WTC11 (cell line): ENCODE measurements at regions not wholly inside any gene's neighbourhood (a gene's known extent, or its start where the extent isn't known, plus 50 kb on each side); places are given as distances from the start of the nearest gene placed in this dataset.

Experiments used
- ATAC-seq: fragments of 200-7000 bp; cut with Tn5 transposase; 2 replicates; pipeline ENCODE4 v1.10.0; 2021; ENCODE audit warnings: mild to moderate bottlenecking, moderate library complexity
- CTCF ChIA-PET: fragments of 300-600 bp; sonication (Branson Sonifier 250); formaldehyde crosslinking; loops from one replicate; lab custom pipeline; 2021; ENCODE audit warnings: antibody characterized with exemption; lab: Charles Lee
- POLR2A ChIA-PET: fragments of 350-600 bp; sonication (Branson Sonifier 250); formaldehyde crosslinking; loops from one replicate; lab custom pipeline; 2021; ENCODE audit warnings: antibody characterized with exemption; lab: Charles Lee
- DNase-seq: peaks from one replicate; pipeline ENCODE4 v3.0.0; 2021; ENCODE audit warnings: low spot score
- H3K27ac Mint-ChIP-seq: 2 replicates; pipeline ENCODE4 v1.8.0; 2021; ENCODE audit warnings: mixed read lengths
- H3K27me3 Mint-ChIP-seq: 2 replicates; pipeline ENCODE4 v1.8.0; 2021; ENCODE audit warnings: low read depth, mild to moderate bottlenecking, moderate library complexity, mixed read lengths
- H3K36me3 Mint-ChIP-seq: 2 replicates; pipeline ENCODE4 v1.8.0; 2021; ENCODE audit warnings: mixed read lengths
- H3K4me1 Mint-ChIP-seq: 2 replicates; pipeline ENCODE4 v1.8.0; 2022; ENCODE audit warnings: mixed read lengths
- H3K4me3 Mint-ChIP-seq: 2 replicates; pipeline ENCODE4 v1.8.0; 2021; ENCODE audit warnings: mild to moderate bottlenecking, moderate library complexity, mixed read lengths
- H3K9me3 Mint-ChIP-seq: 2 replicates; pipeline ENCODE4 v1.8.0; 2021; ENCODE audit warnings: mixed read lengths
- ATF3 ChIP-seq: sonication (generic); formaldehyde crosslinking; conservative IDR thresholded peaks from 2 replicates; pipeline ENCODE4 v1.8.1; 2022; ENCODE audit warnings: mild to moderate bottlenecking, missing genetic modification reagents
- ERG ChIP-seq: fragments of 250-450 bp; sonication (Bioruptor Pico); IDR thresholded peaks from 2 replicates; pipeline ENCODE4 v1.8.0; 2021; ENCODE audit warnings: mild to moderate bottlenecking
- ESRRA ChIP-seq: sonication (generic); formaldehyde crosslinking; IDR thresholded peaks from 2 replicates; pipeline ENCODE4 v1.8.1; 2022; ENCODE audit warnings: mild to moderate bottlenecking, missing genetic modification reagents, borderline replicate concordance
- FOXP4 ChIP-seq: sonication (generic); formaldehyde crosslinking; IDR thresholded peaks from 2 replicates; pipeline ENCODE4 v1.8.0; 2022; ENCODE audit warnings: mild to moderate bottlenecking, missing genetic modification reagents
- GABPB1 ChIP-seq: sonication (generic); formaldehyde crosslinking; IDR thresholded peaks from 2 replicates; pipeline ENCODE4 v1.8.1; 2023; ENCODE audit warnings: mild to moderate bottlenecking, missing genetic modification reagents
- GRHL2 ChIP-seq: fragments of 250-450 bp; sonication (Bioruptor Pico); IDR thresholded peaks from 2 replicates; pipeline ENCODE4 v1.8.0; 2022; ENCODE audit warnings: mild to moderate bottlenecking, moderate library complexity; ENCODE audit not compliant: insufficient replicate concordance, severe bottlenecking
- HMGA2 ChIP-seq: fragments of 250-450 bp; sonication (Bioruptor Pico); IDR thresholded peaks from 2 replicates; pipeline ENCODE4 v1.4.0; 2021; ENCODE audit warnings: mild to moderate bottlenecking, moderate library complexity
- JAZF1 ChIP-seq: fragments of 250-450 bp; sonication (Bioruptor Pico); IDR thresholded peaks from 2 replicates; pipeline ENCODE4 v1.9.0; 2021; ENCODE audit warnings: moderate library complexity, mild to moderate bottlenecking, inconsistent platforms
- MXD4 ChIP-seq: fragments of 250-450 bp; sonication (Bioruptor Pico); IDR thresholded peaks from 2 replicates; pipeline ENCODE4 v1.8.0; 2021; ENCODE audit warnings: mild to moderate bottlenecking, moderate library complexity, borderline replicate concordance
- NR2C2 ChIP-seq: sonication (generic); formaldehyde crosslinking; IDR thresholded peaks from 2 replicates; pipeline ENCODE4 v1.8.0; 2022; ENCODE audit warnings: mild to moderate bottlenecking, missing genetic modification reagents
- OVOL2 ChIP-seq: fragments of 250-450 bp; sonication (Bioruptor Pico); IDR thresholded peaks from 2 replicates; pipeline ENCODE4 v1.9.0; 2021; ENCODE audit warnings: mild to moderate bottlenecking, borderline replicate concordance
- TEAD1 ChIP-seq: sonication (generic); formaldehyde crosslinking; IDR thresholded peaks from 2 replicates; pipeline ENCODE4 v1.8.0; 2022; ENCODE audit warnings: mild to moderate bottlenecking, missing genetic modification reagents
- ZNF263 ChIP-seq: sonication (generic); formaldehyde crosslinking; IDR thresholded peaks from 2 replicates; pipeline ENCODE4 v1.8.1; 2022; ENCODE audit warnings: low read depth, mild to moderate bottlenecking, moderate library complexity, missing genetic modification reagents
- ZNF416 ChIP-seq: fragments of 250-450 bp; sonication (Bioruptor Pico); IDR thresholded peaks from 2 replicates; pipeline ENCODE4 v1.9.0; 2021; ENCODE audit warnings: mild to moderate bottlenecking, inconsistent platforms
- ZNF532 ChIP-seq: fragments of 250-450 bp; sonication (Bioruptor Pico); IDR thresholded peaks from 2 replicates; pipeline ENCODE4 v1.9.0; 2021; ENCODE audit warnings: mild to moderate bottlenecking, borderline replicate concordance
- ZNF671 ChIP-seq: fragments of 250-450 bp; sonication (Bioruptor Pico); IDR thresholded peaks from 2 replicates; pipeline ENCODE4 v1.8.0; 2021; ENCODE audit warnings: mild to moderate bottlenecking
- TF ChIP-seq, protein P1 (sequence below): sonication (generic); formaldehyde crosslinking; IDR thresholded peaks from 2 replicates; pipeline ENCODE4 v1.8.1; 2022; ENCODE audit warnings: missing genetic modification reagents, borderline replicate concordance
- TF ChIP-seq, protein P2 (sequence below): sonication (generic); formaldehyde crosslinking; IDR thresholded peaks from 2 replicates; pipeline ENCODE4 v1.8.1; 2023; ENCODE audit warnings: mild to moderate bottlenecking, missing genetic modification reagents

DNA sequence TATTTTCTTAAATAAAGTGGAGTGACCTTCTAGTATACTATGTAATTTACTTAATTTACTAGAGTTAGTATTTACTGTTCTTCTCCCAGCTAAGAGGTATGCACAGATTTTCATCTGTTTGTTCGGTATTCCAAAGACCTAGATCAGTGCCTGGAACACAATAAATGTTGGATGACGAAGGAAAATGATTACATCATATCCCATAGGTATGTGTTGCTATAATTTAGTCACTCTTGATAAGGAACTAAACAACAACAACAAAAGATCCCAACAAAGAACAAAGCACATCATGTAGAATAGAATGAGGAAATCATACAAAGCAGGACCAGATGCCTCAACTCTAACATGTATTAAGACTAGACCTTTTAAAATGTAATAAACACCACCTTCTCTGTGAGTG lies 89.6 kb upstream of the ADGRF1 start (continued):
- TF ChIP-seq, protein P1, sequence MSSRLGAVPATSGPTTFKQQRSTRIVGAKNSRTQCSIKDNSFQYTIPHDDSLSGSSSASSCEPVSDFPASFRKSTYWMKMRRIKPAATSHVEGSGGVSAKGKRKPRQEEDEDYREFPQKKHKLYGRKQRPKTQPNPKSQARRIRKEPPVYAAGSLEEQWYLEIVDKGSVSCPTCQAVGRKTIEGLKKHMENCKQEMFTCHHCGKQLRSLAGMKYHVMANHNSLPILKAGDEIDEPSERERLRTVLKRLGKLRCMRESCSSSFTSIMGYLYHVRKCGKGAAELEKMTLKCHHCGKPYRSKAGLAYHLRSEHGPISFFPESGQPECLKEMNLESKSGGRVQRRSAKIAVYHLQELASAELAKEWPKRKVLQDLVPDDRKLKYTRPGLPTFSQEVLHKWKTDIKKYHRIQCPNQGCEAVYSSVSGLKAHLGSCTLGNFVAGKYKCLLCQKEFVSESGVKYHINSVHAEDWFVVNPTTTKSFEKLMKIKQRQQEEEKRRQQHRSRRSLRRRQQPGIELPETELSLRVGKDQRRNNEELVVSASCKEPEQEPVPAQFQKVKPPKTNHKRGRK (CRISPR knock-in tag): no peak
- no peak for TF ChIP-seq ZNF671
- TF ChIP-seq, all 79 proteins: peak for 0

DNA sequence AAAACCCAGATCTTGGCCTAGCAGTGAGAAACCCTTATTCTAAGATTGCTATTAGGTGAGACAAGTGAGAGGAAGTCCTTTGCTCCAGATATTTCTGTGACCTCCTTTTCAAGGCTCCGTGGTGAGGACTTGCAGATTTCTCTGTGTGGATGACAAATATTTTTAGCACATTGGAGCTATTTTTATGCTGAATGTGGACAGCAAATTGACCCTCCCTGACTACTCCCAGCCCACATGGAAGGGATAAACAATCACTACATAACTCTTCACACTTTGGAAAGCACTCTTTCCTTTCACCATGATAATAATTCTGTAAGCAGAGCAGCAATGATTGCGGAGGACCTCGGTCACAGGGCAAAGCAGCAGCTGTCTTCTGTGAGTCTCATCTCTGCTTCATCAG lies 88.0 kb upstream of the ADGRF1 start:
- H3K27me3 Mint-ChIP-seq: no peaks in the 10 kb centered on the region; the same call in 1 of the 2 replicates
- POLR2A ChIA-PET: no interaction called here
- no peaks in the 10 kb centered on the region for H3K36me3 Mint-ChIP-seq
- no peak overlapping the region for H3K27ac Mint-ChIP-seq
- DNase-seq: no peak
- no peak overlapping the region for H3K4me3 Mint-ChIP-seq
- CTCF ChIA-PET: no interaction called here
- H3K4me1 Mint-ChIP-seq: peaks cover 36% of the 10 kb centered on the region
- no peak for TF ChIP-seq NR2C2 (CRISPR knock-in tag)
- TF ChIP-seq GABPB1 (CRISPR knock-in tag): no peak
- no peak for TF ChIP-seq TEAD1 (CRISPR knock-in tag)
- no peak for TF ChIP-seq HMGA2
- no peak for TF ChIP-seq OVOL2
- no peak for TF ChIP-seq FOXP4 (CRISPR knock-in tag)
- TF ChIP-seq ATF3 (CRISPR knock-in tag): no peak
- H3K9me3 Mint-ChIP-seq: no peaks in the 10 kb centered on the region
- no peak for ATAC-seq

DNA sequence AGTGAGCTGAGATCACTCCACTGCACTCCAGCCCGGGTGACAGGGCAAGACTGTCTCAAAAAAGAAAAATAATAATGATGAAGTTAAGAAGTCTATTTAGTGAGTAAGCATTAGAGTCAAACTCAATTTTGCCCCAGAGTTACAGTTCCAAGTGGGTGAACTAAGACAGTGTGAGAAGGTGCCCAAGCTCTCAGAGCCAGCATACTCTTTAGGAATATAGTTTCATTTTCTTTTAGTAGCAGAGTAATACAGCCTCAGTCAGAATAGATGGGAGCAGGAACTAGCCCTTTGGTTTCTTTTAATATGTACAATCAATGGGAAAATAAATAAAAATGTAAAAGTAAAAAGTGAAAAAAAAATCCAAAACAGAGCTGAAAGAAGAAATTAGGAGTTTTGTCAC lies 87.0 kb upstream of the ADGRF1 start:
- no peaks in the 10 kb centered on the region for H3K9me3 Mint-ChIP-seq
- DNase-seq: no peak
- no peak for ATAC-seq
- no peak overlapping the region for H3K4me3 Mint-ChIP-seq
- ChIA-PET CTCF (no interaction called here), POLR2A (no interaction called here)
- peaks cover 29% of the 10 kb centered on the region for H3K4me1 Mint-ChIP-seq
- no peaks in the 10 kb centered on the region; the same call in 1 of the 2 replicates for H3K27me3 Mint-ChIP-seq
- H3K36me3 Mint-ChIP-seq: no peaks in the 10 kb centered on the region
- H3K27ac Mint-ChIP-seq: no peak overlapping the region
- no peak for TF ChIP-seq ZNF532
- no peak for TF ChIP-seq ZNF416 (CRISPR knock-in tag)
- TF ChIP-seq, protein P2, sequence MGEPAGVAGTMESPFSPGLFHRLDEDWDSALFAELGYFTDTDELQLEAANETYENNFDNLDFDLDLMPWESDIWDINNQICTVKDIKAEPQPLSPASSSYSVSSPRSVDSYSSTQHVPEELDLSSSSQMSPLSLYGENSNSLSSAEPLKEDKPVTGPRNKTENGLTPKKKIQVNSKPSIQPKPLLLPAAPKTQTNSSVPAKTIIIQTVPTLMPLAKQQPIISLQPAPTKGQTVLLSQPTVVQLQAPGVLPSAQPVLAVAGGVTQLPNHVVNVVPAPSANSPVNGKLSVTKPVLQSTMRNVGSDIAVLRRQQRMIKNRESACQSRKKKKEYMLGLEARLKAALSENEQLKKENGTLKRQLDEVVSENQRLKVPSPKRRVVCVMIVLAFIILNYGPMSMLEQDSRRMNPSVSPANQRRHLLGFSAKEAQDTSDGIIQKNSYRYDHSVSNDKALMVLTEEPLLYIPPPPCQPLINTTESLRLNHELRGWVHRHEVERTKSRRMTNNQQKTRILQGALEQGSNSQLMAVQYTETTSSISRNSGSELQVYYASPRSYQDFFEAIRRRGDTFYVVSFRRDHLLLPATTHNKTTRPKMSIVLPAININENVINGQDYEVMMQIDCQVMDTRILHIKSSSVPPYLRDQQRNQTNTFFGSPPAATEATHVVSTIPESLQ: no peak
- no peak for TF ChIP-seq ESRRA (CRISPR knock-in tag)
- no peak for TF ChIP-seq MXD4 (CRISPR knock-in tag)
- no peak for TF ChIP-seq ERG
- TF ChIP-seq, protein P1 (CRISPR knock-in tag): no peak
- TF ChIP-seq TEAD1 (CRISPR knock-in tag): no peak
- TF ChIP-seq GRHL2: no peak
- TF ChIP-seq ZNF263 (CRISPR knock-in tag): no peak
- no peak for TF ChIP-seq JAZF1 (CRISPR knock-in tag)
